NCI-H2107 treated with DMSO at 0.1 percent for 48 hours (cell line): ENCODE measurements at regions not wholly inside any gene's neighbourhood (a gene's known extent, or its start where the extent isn't known, plus 50 kb on each side); places are given as distances from the start of the nearest gene placed in this dataset.

Source experiments
- DNase-seq: peaks from one replicate; lab custom pipeline; 2025; ENCODE audit not compliant: unreplicated experiment; lab: John Stamatoyannopoulos, UW

- no peak for DNase-seq
These were observed 248.8 kb downstream of the IRS2 start for GRCh38 chr13:109537584-109537983.

- no peak for DNase-seq
These were observed 253.0 kb downstream of the IRS2 start for GRCh38 chr13:109533350-109533749.

- DNase-seq: no peak
These were observed 256.4 kb downstream of the IRS2 start for GRCh38 chr13:109529964-109530363.

GRCh38 chr13:109521719-109522118 lies 264.7 kb downstream of the IRS2 start:
- DNase-seq: no peak

- no peak for DNase-seq
These were observed 268.9 kb downstream of the IRS2 start for GRCh38 chr13:109517517-109517916.

GRCh38 chr13:109516186-109516585 lies 270.2 kb downstream of the IRS2 start:
- no peak for DNase-seq

GRCh38 chr13:109510013-109510412 lies 276.4 kb downstream of the IRS2 start:
- DNase-seq: no peak

- DNase-seq: no peak
These were observed 277.1 kb downstream of the IRS2 start for GRCh38 chr13:109509154-109509900.

- no peak for DNase-seq
These were observed 286.1 kb downstream of the IRS2 start for GRCh38 chr13:109500146-109500773.

GRCh38 chr13:109497917-109498316 lies 288.5 kb downstream of the IRS2 start:
- no peak for DNase-seq

- no peak for DNase-seq
These were observed 290.2 kb downstream of the IRS2 start for GRCh38 chr13:109496216-109496615.

GRCh38 chr13:109494925-109495369 lies 291.4 kb downstream of the IRS2 start:
- DNase-seq: no peak

- DNase-seq: no peak
These were observed 301.1 kb downstream of the IRS2 start for GRCh38 chr13:109485136-109485794.

- no peak for DNase-seq
These were observed 303.1 kb downstream of the IRS2 start for GRCh38 chr13:109483284-109483683.

GRCh38 chr13:109481040-109481439 lies 305.3 kb downstream of the IRS2 start:
- DNase-seq: no peak

- no peak for DNase-seq
These were observed 306.1 kb downstream of the IRS2 start for GRCh38 chr13:109480011-109480955.

- DNase-seq: no peak
These were observed 306.8 kb downstream of the IRS2 start for GRCh38 chr13:109479534-109479933.

- no peak for DNase-seq
These were observed 310.4 kb downstream of the IRS2 start for GRCh38 chr13:109476001-109476400.

- no peak for DNase-seq
These were observed 318.3 kb downstream of the IRS2 start for GRCh38 chr13:109468123-109468522.

GRCh38 chr13:109465148-109465547 lies 321.2 kb downstream of the IRS2 start:
- no peak for DNase-seq
